Epidermal melanocyte (primary cell): ENCODE measurements at regions not wholly inside any gene's neighbourhood (a gene's known extent, or its start where the extent isn't known, plus 50 kb on each side); places are given as distances from the start of the nearest gene placed in this dataset.
"Not testable (repeated sequence)": the region's sequence is repeated elsewhere in the genome, so short reads cannot be mapped to it uniquely, and the experiment has no call there.

Experiments used
- DNase-seq: peaks from one replicate; pipeline ENCODE4 v3.0.0; 2011; ENCODE audit warnings: low spot score; ENCODE audit not compliant: insufficient read length

GRCh38 chr5:113719549-113719948 is 206.1 kb downstream of the YTHDC2 start:
- DNase-seq = no peak

- no peak for DNase-seq
Observed at GRCh38 chr5:113721171-113721570, 207.7 kb downstream of the YTHDC2 start.

GRCh38 chr5:113723021-113723420 is 209.5 kb downstream of the YTHDC2 start:
- no peak for DNase-seq

GRCh38 chr5:113735751-113736150 is 222.3 kb downstream of the YTHDC2 start:
- DNase-seq = no peak

- no peak for DNase-seq
Observed at GRCh38 chr5:113742176-113742575, 228.7 kb downstream of the YTHDC2 start.

GRCh38 chr5:113742639-113743038 is 229.1 kb downstream of the YTHDC2 start:
- DNase-seq = no peak

- DNase-seq = no peak
Observed at GRCh38 chr5:113748403-113748802, 234.9 kb downstream of the YTHDC2 start.

- DNase-seq = no peak
Observed at GRCh38 chr5:113749334-113749733, 235.8 kb downstream of the YTHDC2 start.

GRCh38 chr5:113753182-113753581 is 239.7 kb downstream of the YTHDC2 start:
- DNase-seq = not testable (repeated sequence)

- no peak for DNase-seq
Observed at GRCh38 chr5:113755516-113755915, 242.0 kb downstream of the YTHDC2 start.

- no peak for DNase-seq
Observed at GRCh38 chr5:113757508-113757907, 244.0 kb downstream of the YTHDC2 start.

- DNase-seq = no peak
Observed at GRCh38 chr5:113759505-113759904, 246.0 kb downstream of the YTHDC2 start.

GRCh38 chr5:113760486-113760885 is 247.0 kb downstream of the YTHDC2 start:
- no peak for DNase-seq

GRCh38 chr5:113761594-113761993 is 248.1 kb downstream of the YTHDC2 start:
- no peak for DNase-seq

GRCh38 chr5:113764382-113764781 is 250.9 kb downstream of the YTHDC2 start:
- no peak for DNase-seq

- not testable (repeated sequence) for DNase-seq
Observed at GRCh38 chr5:113766827-113767226, 253.3 kb downstream of the YTHDC2 start.

GRCh38 chr5:113770648-113771047 is 257.2 kb downstream of the YTHDC2 start:
- no peak for DNase-seq

- DNase-seq = no peak
Observed at GRCh38 chr5:113771483-113771882, 258.0 kb downstream of the YTHDC2 start.

GRCh38 chr5:113776168-113776567 is 262.7 kb downstream of the YTHDC2 start:
- no peak for DNase-seq

- no peak for DNase-seq
Observed at GRCh38 chr5:113776832-113777525, 263.5 kb downstream of the YTHDC2 start.

GRCh38 chr5:113778147-113778546 is 264.7 kb downstream of the YTHDC2 start:
- no peak for DNase-seq

GRCh38 chr5:113788141-113788655 is 274.7 kb downstream of the YTHDC2 start:
- DNase-seq = no peak

GRCh38 chr5:113789769-113790168 is 276.3 kb downstream of the YTHDC2 start:
- DNase-seq = no peak
